Glutamatergic neuron (in vitro differentiated cells): ENCODE measurements at regions not wholly inside any gene's neighbourhood (a gene's known extent, or its start where the extent isn't known, plus 50 kb on each side); places are given as distances from the start of the nearest gene placed in this dataset.

Source experiments
- DNase-seq: peaks from one replicate; pipeline ENCODE4 v3.0.0; 2022
- H3K27ac Mint-ChIP-seq: one replicate; pipeline ENCODE4 v1.8.0; 2020; ENCODE audit warnings: mild to moderate bottlenecking, mixed read lengths, inconsistent platforms; ENCODE audit not compliant: unreplicated experiment
- H3K27me3 Mint-ChIP-seq: one replicate; pipeline ENCODE4 v1.8.0; 2020; ENCODE audit warnings: mild to moderate bottlenecking, moderate library complexity, mixed read lengths, inconsistent platforms; ENCODE audit not compliant: unreplicated experiment
- H3K36me3 Mint-ChIP-seq: one replicate; pipeline ENCODE4 v1.8.0; 2020; ENCODE audit warnings: mild to moderate bottlenecking, mixed read lengths, inconsistent platforms; ENCODE audit not compliant: unreplicated experiment
- H3K4me1 Mint-ChIP-seq: one replicate; pipeline ENCODE4 v1.8.0; 2020; ENCODE audit warnings: mild to moderate bottlenecking, low read depth, mixed read lengths, inconsistent platforms; ENCODE audit not compliant: unreplicated experiment
- H3K4me3 Mint-ChIP-seq: one replicate; pipeline ENCODE4 v1.8.0; 2020; ENCODE audit warnings: mild to moderate bottlenecking, mixed read lengths, inconsistent platforms; ENCODE audit not compliant: unreplicated experiment
- H3K9me3 Mint-ChIP-seq: one replicate; pipeline ENCODE4 v1.8.0; 2020; ENCODE audit warnings: mild to moderate bottlenecking, moderate library complexity, mixed read lengths, inconsistent platforms; ENCODE audit not compliant: unreplicated experiment
- TF ChIP-seq, protein P1 (sequence below): fragments of 200-600 bp; sonication (generic); IDR thresholded peaks from one replicate; pipeline ENCODE4 v1.5.0; 2021; ENCODE audit not compliant: partially characterized antibody, unreplicated experiment

DNA sequence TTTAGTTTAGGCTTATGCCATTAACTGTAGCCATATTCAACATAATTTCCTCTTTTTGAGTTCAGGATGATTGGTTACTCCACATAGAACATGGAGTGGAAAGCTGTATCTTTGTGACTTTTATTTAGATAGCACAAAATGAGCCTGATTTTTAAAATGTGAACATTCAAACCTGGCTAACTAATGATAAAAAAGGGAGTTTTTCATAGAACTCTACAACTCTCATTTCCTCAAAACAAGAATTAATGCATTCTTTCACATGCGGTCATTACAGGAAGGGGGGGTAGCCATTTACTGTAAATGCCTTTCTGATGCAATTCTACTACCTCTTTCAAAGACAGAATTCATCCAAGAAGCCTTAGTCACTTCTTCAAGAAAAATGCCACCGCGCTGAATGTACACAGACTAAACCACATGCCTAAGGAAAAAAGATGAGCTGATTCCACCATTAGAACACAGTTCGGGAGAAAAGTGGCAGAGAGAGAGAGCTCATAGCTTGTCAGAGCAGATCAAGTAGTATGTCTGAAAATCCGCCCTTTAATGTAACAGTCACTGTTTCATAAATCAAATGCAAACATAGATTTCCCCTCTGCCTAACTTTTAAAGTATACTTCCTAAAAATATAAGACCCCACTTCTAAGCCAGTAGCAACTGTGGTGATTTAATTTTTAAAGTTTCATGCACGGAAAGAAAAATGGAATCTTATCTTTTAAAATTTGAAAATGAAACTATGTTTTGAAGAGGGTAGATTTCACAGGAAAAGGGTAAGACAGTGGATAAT is 226.4 kb upstream of the KLF14 start:
- no peaks in the 10 kb centered on the region for H3K36me3 Mint-ChIP-seq
- no peaks in the 10 kb centered on the region for H3K4me1 Mint-ChIP-seq
- TF ChIP-seq, protein P1, sequence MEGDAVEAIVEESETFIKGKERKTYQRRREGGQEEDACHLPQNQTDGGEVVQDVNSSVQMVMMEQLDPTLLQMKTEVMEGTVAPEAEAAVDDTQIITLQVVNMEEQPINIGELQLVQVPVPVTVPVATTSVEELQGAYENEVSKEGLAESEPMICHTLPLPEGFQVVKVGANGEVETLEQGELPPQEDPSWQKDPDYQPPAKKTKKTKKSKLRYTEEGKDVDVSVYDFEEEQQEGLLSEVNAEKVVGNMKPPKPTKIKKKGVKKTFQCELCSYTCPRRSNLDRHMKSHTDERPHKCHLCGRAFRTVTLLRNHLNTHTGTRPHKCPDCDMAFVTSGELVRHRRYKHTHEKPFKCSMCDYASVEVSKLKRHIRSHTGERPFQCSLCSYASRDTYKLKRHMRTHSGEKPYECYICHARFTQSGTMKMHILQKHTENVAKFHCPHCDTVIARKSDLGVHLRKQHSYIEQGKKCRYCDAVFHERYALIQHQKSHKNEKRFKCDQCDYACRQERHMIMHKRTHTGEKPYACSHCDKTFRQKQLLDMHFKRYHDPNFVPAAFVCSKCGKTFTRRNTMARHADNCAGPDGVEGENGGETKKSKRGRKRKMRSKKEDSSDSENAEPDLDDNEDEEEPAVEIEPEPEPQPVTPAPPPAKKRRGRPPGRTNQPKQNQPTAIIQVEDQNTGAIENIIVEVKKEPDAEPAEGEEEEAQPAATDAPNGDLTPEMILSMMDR: no peak
- no peak overlapping the region for H3K4me3 Mint-ChIP-seq
- H3K27me3 Mint-ChIP-seq: no peaks in the 10 kb centered on the region
- no peak for DNase-seq
- no peaks in the 10 kb centered on the region for H3K9me3 Mint-ChIP-seq
- no peak overlapping the region for H3K27ac Mint-ChIP-seq

DNA sequence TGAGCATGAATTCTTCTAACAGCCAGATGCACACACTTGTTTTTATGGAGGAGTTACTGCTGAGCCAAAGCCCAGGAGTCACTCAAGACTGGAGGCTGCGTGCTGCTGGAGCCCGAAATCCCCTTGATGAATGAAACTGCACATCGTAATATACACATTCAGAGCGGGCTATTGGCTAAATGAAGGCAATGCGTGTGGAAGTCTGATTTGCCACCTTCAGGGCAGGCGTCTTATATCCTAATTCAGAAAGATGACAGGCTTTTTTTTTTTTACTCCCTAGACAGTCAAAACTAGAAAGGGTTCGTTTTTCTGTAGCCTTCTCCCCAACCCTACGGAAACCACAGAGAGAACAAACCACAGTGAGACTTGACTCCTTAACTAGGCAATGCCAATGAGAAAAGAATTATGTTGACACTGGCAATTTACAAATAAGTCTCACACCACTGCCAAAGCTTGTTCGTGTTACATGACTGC is 227.2 kb upstream of the KLF14 start:
- Mint-ChIP-seq H3K27ac (no peak overlapping the region), H3K36me3 (no peaks in the 10 kb centered on the region), H3K4me1 (no peaks in the 10 kb centered on the region), H3K4me3 (no peak overlapping the region), H3K9me3 (no peaks in the 10 kb centered on the region), H3K27me3 (no peaks in the 10 kb centered on the region)
- DNase-seq: no peak
- TF ChIP-seq, protein P1: no peak

DNA sequence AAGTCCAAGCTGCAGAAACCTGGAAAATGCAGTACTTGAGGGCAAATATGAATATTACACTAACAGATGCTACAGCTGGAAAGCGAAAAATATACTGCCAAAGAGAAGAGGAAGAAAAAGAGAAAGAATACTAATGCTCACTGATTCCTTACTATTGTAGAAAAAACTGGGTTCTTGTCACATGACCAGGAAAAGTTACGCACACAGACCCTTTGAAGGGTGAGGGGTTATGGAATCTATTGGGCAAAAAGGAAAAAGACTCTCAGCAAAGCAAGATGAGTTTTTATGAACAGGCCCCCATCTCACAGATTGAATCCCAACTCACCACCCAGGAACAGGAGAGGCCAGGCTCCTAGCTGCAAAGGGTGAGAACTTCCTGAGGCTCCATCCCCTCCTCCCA is 228.1 kb upstream of the KLF14 start:
- H3K27ac Mint-ChIP-seq: no peak overlapping the region
- no peaks in the 10 kb centered on the region for H3K4me1 Mint-ChIP-seq
- DNase-seq: no peak

DNA sequence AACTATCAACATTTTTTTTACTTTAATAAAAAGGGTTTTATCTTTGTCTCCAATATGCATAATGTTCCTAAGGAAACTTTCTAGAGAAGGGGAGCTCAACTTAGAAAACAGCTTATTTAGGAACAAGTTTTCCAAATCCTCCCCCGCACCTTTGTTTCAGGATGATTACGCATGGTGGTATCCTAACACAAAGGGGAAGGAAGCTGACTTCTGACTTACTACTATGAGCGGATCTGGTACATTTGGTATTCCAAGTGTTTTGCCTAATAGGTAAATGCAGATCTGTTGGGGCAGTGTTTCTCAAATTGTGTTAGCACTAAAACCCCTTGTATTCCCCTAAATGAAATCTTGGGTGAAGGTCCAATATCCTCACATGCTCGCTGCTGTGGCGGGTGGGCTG is 229.3 kb upstream of the KLF14 start:
- DNase-seq: no peak
- H3K9me3 Mint-ChIP-seq: no peaks in the 10 kb centered on the region
- H3K27ac Mint-ChIP-seq: no peak overlapping the region
- H3K36me3 Mint-ChIP-seq: no peaks in the 10 kb centered on the region
- no peaks in the 10 kb centered on the region for H3K27me3 Mint-ChIP-seq
- H3K4me1 Mint-ChIP-seq: no peaks in the 10 kb centered on the region
- TF ChIP-seq, protein P1: no peak
- no peak overlapping the region for H3K4me3 Mint-ChIP-seq

More for the DNA sequence above, 228.1 kb upstream of the KLF14 start:
- no peaks in the 10 kb centered on the region for H3K36me3 Mint-ChIP-seq
- TF ChIP-seq, protein P1: no peak
- no peak overlapping the region for H3K4me3 Mint-ChIP-seq
- H3K27me3 Mint-ChIP-seq: no peaks in the 10 kb centered on the region
- no peaks in the 10 kb centered on the region for H3K9me3 Mint-ChIP-seq

DNA sequence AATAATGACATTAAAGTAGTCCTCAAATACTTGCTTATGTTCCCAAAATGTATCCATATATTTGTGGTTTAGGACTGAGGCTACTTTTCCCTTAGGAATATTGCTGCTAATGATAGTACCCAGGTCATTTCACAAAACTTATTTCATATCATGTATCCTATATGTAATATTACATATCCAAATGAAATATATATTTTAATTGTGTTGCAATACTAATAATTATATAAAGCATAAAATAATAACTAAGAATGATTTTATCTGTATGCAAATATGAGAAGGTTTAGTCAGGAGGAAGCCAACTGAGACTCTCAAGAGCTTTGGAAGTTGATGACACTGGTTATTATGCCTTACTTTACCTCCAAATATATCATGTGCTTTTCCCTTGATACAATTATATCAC is 231.5 kb upstream of the KLF14 start:
- TF ChIP-seq, protein P1: no peak
- no peaks in the 10 kb centered on the region for H3K27me3 Mint-ChIP-seq

More for the DNA sequence above, 231.5 kb upstream of the KLF14 start:
- H3K4me3 Mint-ChIP-seq: no peak overlapping the region
- no peaks in the 10 kb centered on the region for H3K36me3 Mint-ChIP-seq
- H3K4me1 Mint-ChIP-seq: no peaks in the 10 kb centered on the region
- H3K27ac Mint-ChIP-seq: no peak overlapping the region
- no peaks in the 10 kb centered on the region for H3K9me3 Mint-ChIP-seq
- DNase-seq: no peak
